ENCODE measurements at regions not wholly inside any gene's neighbourhood (a gene's known extent, or its start where the extent isn't known, plus 50 kb on each side); places are given as distances from the start of the nearest gene placed in this dataset.

- no peak for TF ChIP-seq CTCF (IDR thresholded peaks at IDR 0.05)
- TF ChIP-seq POLR2A (IDR thresholded peaks at IDR 0.05): no peak
Observed at GRCh38 chr10:31749301-31749700, 179.3 kb downstream of the ARHGAP12 start.

Measured in body of pancreas (tissue), 4 donors.